K562 (cell line): ENCODE measurements at regions not wholly inside any gene's neighbourhood (a gene's known extent, or its start where the extent isn't known, plus 50 kb on each side); places are given as distances from the start of the nearest gene placed in this dataset.

Source experiments
- ATAC-seq: fragments of 200-7000 bp; cut with Tn5 transposase; 3 replicates; pipeline ENCODE4 v1.9.1; 2020; ENCODE audit warnings: moderate library complexity
- BruUV-seq: library from RNA; stranded (reverse); fragments of 400-500 nt; replicated peaks from 2 replicates; lab custom pipeline; 2021; lab: Mats Ljungman, UMichigan
- CTCF ChIA-PET: fragments of 300-600 bp; formaldehyde crosslinking; extraction: SDS; loops from one replicate; lab custom pipeline; 2021; ENCODE audit warnings: low intra/inter-chr PET ratio; lab: Yijun Ruan, JAX
- POLR2A ChIA-PET: fragments of 300-600, 350-650 bp; sonication (Branson Sonifier 250); formaldehyde crosslinking; extraction: SDS; loops from one replicate; lab custom pipeline; 2021; ENCODE audit warnings: antibody characterized with exemption, inconsistent platforms; lab: Yijun Ruan, JAX
- DNase-seq, 4 experiments: peaks; one replicate each; pipeline versions ENCODE4 v3.0.0 to v3.0.0-alpha.2; 2011 to 2018; ENCODE audit warnings: low spot score in 3 of 4, mixed read lengths in 3 of 4; ENCODE audit errors: extremely low read depth in 1 of 4
- FAIRE-seq: peaks from 2 replicates; lab custom pipeline; 2011; peaks lifted over from hg19 to GRCh38; lab: Jason Lieb, UNC
- H2AFZ ChIP-seq: 2 replicates; pipeline ENCODE4 v1.6.0; 2011; ENCODE audit warnings: low read depth, low read length, control low read depth, inconsistent platforms
- H3K27ac ChIP-seq: fragments of 200-600 bp; 3 replicates; pipeline ENCODE4 v1.8.0; 2011; ENCODE audit warnings: low read depth, mild to moderate bottlenecking, control low read depth, inconsistent platforms, low read length, moderate library complexity, mixed read lengths; ENCODE audit errors: extremely low read depth
- H3K27me3 ChIP-seq, 2 experiments: fragments of 300-600 bp in 1 of 2; 2 replicates in 1 of 2; 3 replicates in 1 of 2; pipeline versions ENCODE4 v1.6.0 to v1.8.0; 2011; ENCODE audit warnings: inconsistent platforms in 2 of 2, low read length in 2 of 2, mild to moderate bottlenecking in 1 of 2, mixed read lengths in 1 of 2, moderate library complexity in 1 of 2; ENCODE audit not compliant: control insufficient read depth in 2 of 2, insufficient read depth in 2 of 2
- H3K36me3 ChIP-seq: fragments of 300-600 bp; 3 replicates; pipeline ENCODE4 v1.8.0; 2011; ENCODE audit warnings: mild to moderate bottlenecking, low read length, inconsistent platforms; ENCODE audit not compliant: control insufficient read depth, insufficient read depth
- H3K4me1 ChIP-seq, 2 experiments: fragments of 200-600 bp in 1 of 2; replicated peaks in 1 of 2; 2 replicates in 1 of 2; 3 replicates in 1 of 2; pipeline versions ENCODE4 v1.5.1 to v1.8.0; 2011; ENCODE audit warnings: inconsistent platforms in 2 of 2, low read length in 2 of 2, mild to moderate bottlenecking in 1 of 2, mixed read lengths in 1 of 2, moderate library complexity in 1 of 2; ENCODE audit not compliant: control insufficient read depth in 2 of 2, insufficient read depth in 2 of 2
- H3K4me2 ChIP-seq: 2 replicates; pipeline ENCODE4 v1.6.1; 2011; ENCODE audit warnings: low read length, control low read depth, inconsistent platforms, mixed read lengths; ENCODE audit not compliant: insufficient read depth
- H3K4me3 ChIP-seq: fragments of 200-600 bp; sonication (generic), shearing (Covaris generic); 2 replicates; pipeline ENCODE4 v1.5.1; 2016; ENCODE audit warnings: control low read depth, inconsistent platforms
- H3K79me2 ChIP-seq: fragments of 200-600 bp; 3 replicates; pipeline ENCODE4 v1.8.0; 2011; ENCODE audit warnings: low read length, inconsistent platforms; ENCODE audit not compliant: control insufficient read depth, insufficient read depth
- H3K9ac ChIP-seq, 2 experiments: 2 replicates each; pipeline versions ENCODE4 v1.6.0 to v1.6.1; 2011; ENCODE audit warnings: low read depth in 2 of 2, low read length in 2 of 2, control low read depth in 1 of 2, inconsistent platforms in 1 of 2, mild to moderate bottlenecking in 1 of 2, mixed read lengths in 1 of 2; ENCODE audit not compliant: insufficient read depth in 1 of 2
- H3K9me1 ChIP-seq: one replicate; pipeline ENCODE4 v1.6.0; 2011; ENCODE audit warnings: inconsistent platforms, mild to moderate bottlenecking, low read length, moderate library complexity; ENCODE audit not compliant: control insufficient read depth, insufficient read depth
- H3K9me3 ChIP-seq: replicated peaks from 2 replicates; pipeline ENCODE4 v1.5.1; 2011; ENCODE audit warnings: low read depth, low read length, inconsistent platforms; ENCODE audit not compliant: control insufficient read depth, insufficient read depth
- H4K20me1 ChIP-seq: replicated peaks from 2 replicates; pipeline ENCODE4 v1.6.1; 2011; ENCODE audit warnings: low read length, inconsistent platforms, mixed read lengths; ENCODE audit not compliant: control insufficient read depth, insufficient read depth
- FOXJ2 ChIP-seq: fragments of 200-800 bp; sonication (Bioruptor generic); IDR thresholded peaks from 2 replicates; pipeline ENCODE4 v1.6.1; 2016; ENCODE audit warnings: missing genetic modification characterization, missing compliant biosample characterization
- GABPB2 ChIP-seq: fragments of 250-450 bp; sonication (Bioruptor Pico); conservative IDR thresholded peaks from 2 replicates; pipeline ENCODE4 v1.5.1; 2021; ENCODE audit warnings: mild to moderate bottlenecking
- GTF2A2 ChIP-seq: IDR thresholded peaks from 2 replicates; pipeline ENCODE4 v1.6.1; 2016; ENCODE audit warnings: mild to moderate bottlenecking, missing genetic modification characterization, missing compliant biosample characterization
- HDAC2 ChIP-seq: fragments of 450-650 bp; IDR thresholded peaks from 2 replicates; pipeline ENCODE4 v1.6.1; 2016; ENCODE audit warnings: mild to moderate bottlenecking
- JUN ChIP-seq, 2 experiments: sonication (generic) in 1 of 2; formaldehyde crosslinking in 1 of 2; IDR thresholded peaks; 2 replicates each; pipeline versions ENCODE4 v1.6.1 to v1.8.0; 2012 to 2022; ENCODE audit warnings: borderline replicate concordance in 2 of 2, mild to moderate bottlenecking in 2 of 2, improper control_type of control experiment in 1 of 2, low read depth in 1 of 2, low read length in 1 of 2, missing genetic modification reagents in 1 of 2
- KLF16 ChIP-seq: IDR thresholded peaks from 2 replicates; pipeline ENCODE4 v1.6.1; 2016; ENCODE audit warnings: antibody characterized with exemption
- NR4A1 ChIP-seq, 2 experiments: fragments of 250-450 bp in 1 of 2; fragments of 450-650 bp in 1 of 2; sonication (Bioruptor Pico) in 1 of 2; IDR thresholded peaks; 2 replicates each; pipeline versions ENCODE4 v1.4.0 to v1.6.1; 2016 to 2020; ENCODE audit warnings: mild to moderate bottlenecking in 2 of 2, missing compliant biosample characterization in 1 of 2, missing genetic modification characterization in 1 of 2, moderate library complexity in 1 of 2
- RAD51 ChIP-seq: fragments of 450-650 bp; IDR thresholded peaks from 2 replicates; pipeline ENCODE4 v1.7.1; 2016; ENCODE audit warnings: low read depth, mild to moderate bottlenecking, borderline replicate concordance
- RBM14 ChIP-seq: fragments of 200-400 bp; formaldehyde crosslinking; IDR thresholded peaks from 2 replicates; pipeline ENCODE4 v1.6.1; 2018; ENCODE audit warnings: low read depth, mild to moderate bottlenecking, low read length, moderate library complexity, borderline replicate concordance; ENCODE audit not compliant: insufficient read depth
- SP1 ChIP-seq: sonication (generic); formaldehyde crosslinking; IDR thresholded peaks from 2 replicates; pipeline ENCODE4 v1.8.1; 2022; ENCODE audit warnings: mild to moderate bottlenecking, missing genetic modification reagents
- XRCC3 ChIP-seq: fragments of 450-650 bp; IDR thresholded peaks from 2 replicates; pipeline ENCODE4 v1.6.1; 2017; ENCODE audit warnings: mild to moderate bottlenecking, moderate library complexity
- XRCC5 ChIP-seq: fragments of 200-400 bp; formaldehyde crosslinking; IDR thresholded peaks from 2 replicates; pipeline ENCODE4 v1.6.1; 2017; ENCODE audit warnings: low read depth, mild to moderate bottlenecking, low read length
- ZC3H8 ChIP-seq: fragments of 450-650 bp; IDR thresholded peaks from 2 replicates; pipeline ENCODE4 v1.6.1; 2017
- ZNF143 ChIP-seq: sonication (generic); formaldehyde crosslinking; IDR thresholded peaks from 2 replicates; pipeline ENCODE4 v1.9.0; 2022; ENCODE audit warnings: mild to moderate bottlenecking, missing genetic modification reagents
- in situ Hi-C: fragments of 300-500 bp; cut with MboI; formaldehyde crosslinking; loops from 4 replicates; pipeline ENCODE4 v1.15.0; 2018; ENCODE audit warnings: inconsistent platforms, mixed read lengths
- intact Hi-C: fragments of 100-400 bp; cut with micrococcal nuclease; formaldehyde crosslinking; loops from 2 replicates; pipeline ENCODE4 v1.14.2; 2022
- TF ChIP-seq, protein P1 (sequence below), 2 experiments: fragments of 150-350 bp in 1 of 2; IDR thresholded peaks; 2 replicates each; pipeline ENCODE4 v1.6.1; 2012 to 2016; ENCODE audit warnings: low read depth in 2 of 2, low read length in 2 of 2, mild to moderate bottlenecking in 1 of 2, moderate library complexity in 1 of 2
- TF ChIP-seq, protein P2 (sequence below): sonication (generic); formaldehyde crosslinking; IDR thresholded peaks from 2 replicates; pipeline ENCODE4 v1.8.1; 2022; ENCODE audit warnings: missing genetic modification reagents

DNA sequence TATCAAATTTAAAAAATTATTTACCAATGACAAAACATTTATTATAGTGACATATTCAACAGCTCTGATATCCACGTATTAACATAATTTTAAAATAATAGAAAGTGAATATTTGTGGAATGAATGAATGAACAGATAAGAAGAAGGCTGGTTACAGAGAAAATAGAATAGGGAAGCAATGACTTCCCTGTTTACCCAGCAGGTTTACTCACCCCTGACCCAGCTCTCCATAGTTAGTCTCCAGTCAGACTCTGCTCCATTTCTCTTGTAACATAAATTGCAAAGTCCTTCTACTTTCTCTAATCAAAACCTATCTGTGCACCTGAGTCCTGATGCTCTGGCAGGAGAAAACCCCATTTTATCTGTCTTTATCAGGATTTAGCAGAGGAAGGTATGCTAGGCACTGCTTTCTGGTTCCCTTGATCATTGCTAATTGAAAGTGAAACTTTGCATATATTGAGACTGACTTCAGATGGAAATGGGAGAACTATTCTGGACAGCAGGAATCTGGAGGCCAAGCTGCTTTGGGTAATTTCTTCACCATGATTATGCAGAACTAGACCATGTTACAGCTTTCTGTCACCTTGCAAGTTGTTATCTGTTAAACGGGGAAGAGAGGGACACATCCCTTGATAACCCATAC is 363.0 kb downstream of the FAT4 start (continued):
- TF ChIP-seq JUN (IDR thresholded peaks at IDR 0.05; ENCODE audit: borderline replicate concordance, low read depth, low read length) (no peak), JUN (CRISPR knock-in tag; IDR thresholded peaks at IDR 0.05; ENCODE audit: borderline replicate concordance) (no peak), SP1 (CRISPR knock-in tag) (no peak), XRCC3 (no peak)

DNA sequence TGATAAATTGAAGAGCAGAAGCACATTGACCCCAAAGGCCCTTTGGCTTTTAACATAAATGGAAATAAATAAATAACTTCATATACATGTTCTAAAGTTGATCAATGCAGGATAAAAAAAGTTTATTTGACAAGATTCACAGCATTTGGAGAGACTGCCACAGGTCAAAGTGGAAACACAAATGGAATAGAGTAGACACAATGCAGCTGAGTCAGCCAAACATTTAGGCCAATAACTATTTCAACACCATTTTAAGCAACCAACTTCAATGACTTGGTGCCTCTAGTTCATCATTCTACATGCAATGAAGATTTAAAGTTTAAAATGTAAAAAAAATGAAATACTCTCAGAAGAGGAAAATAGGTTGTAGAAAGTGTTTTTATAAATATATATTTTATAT is 365.2 kb downstream of the FAT4 start:
- Histone ChIP-seq H3K9me3 (no peaks in the 10 kb centered on the region), H3K4me2 (no peak overlapping the region), H3K4me3 (no peak overlapping the region), H3K27ac (no peak overlapping the region), H4K20me1 (no peaks in the 10 kb centered on the region), H3K36me3 (no peaks in the 10 kb centered on the region), H3K9me1 (no peaks in the 10 kb centered on the region), H3K9ac (no peak overlapping the region), H3K4me1 (no peaks in the 10 kb centered on the region), H2AFZ (no peak overlapping the region), H3K27me3 (peaks cover 0 to 8% of the 10 kb centered on the region in 2 experiments; a peak in 2 of 5 replicates), H3K79me2 (no peaks in the 10 kb centered on the region)
- ATAC-seq (no peak), FAIRE-seq (no peak), DNase-seq (no peak)
- CTCF ChIA-PET, result no interaction called here
- no TSS peak for BruUV-seq
- TF ChIP-seq RAD51, result no peak
- TF ChIP-seq GTF2A2 (tag), result no peak
- TF ChIP-seq, protein P1, sequence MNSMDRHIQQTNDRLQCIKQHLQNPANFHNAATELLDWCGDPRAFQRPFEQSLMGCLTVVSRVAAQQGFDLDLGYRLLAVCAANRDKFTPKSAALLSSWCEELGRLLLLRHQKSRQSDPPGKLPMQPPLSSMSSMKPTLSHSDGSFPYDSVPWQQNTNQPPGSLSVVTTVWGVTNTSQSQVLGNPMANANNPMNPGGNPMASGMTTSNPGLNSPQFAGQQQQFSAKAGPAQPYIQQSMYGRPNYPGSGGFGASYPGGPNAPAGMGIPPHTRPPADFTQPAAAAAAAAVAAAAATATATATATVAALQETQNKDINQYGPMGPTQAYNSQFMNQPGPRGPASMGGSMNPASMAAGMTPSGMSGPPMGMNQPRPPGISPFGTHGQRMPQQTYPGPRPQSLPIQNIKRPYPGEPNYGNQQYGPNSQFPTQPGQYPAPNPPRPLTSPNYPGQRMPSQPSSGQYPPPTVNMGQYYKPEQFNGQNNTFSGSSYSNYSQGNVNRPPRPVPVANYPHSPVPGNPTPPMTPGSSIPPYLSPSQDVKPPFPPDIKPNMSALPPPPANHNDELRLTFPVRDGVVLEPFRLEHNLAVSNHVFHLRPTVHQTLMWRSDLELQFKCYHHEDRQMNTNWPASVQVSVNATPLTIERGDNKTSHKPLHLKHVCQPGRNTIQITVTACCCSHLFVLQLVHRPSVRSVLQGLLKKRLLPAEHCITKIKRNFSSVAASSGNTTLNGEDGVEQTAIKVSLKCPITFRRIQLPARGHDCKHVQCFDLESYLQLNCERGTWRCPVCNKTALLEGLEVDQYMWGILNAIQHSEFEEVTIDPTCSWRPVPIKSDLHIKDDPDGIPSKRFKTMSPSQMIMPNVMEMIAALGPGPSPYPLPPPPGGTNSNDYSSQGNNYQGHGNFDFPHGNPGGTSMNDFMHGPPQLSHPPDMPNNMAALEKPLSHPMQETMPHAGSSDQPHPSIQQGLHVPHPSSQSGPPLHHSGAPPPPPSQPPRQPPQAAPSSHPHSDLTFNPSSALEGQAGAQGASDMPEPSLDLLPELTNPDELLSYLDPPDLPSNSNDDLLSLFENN (IDR thresholded peaks at IDR 0.05; ENCODE audit: low read depth in 2 of 2, low read length in 2 of 2), result no peak
- TF ChIP-seq RBM14, result no peak
- TF ChIP-seq GABPB2 (CRISPR knock-in tag), result no peak
- TF ChIP-seq NR4A1 (CRISPR knock-in tag; IDR thresholded peaks at IDR 0.05), result no peak
- TF ChIP-seq NR4A1 (tag; IDR thresholded peaks at IDR 0.05), result no peak
- TF ChIP-seq HDAC2, result no peak
- no peak for TF ChIP-seq ZC3H8
- TF ChIP-seq XRCC5, result no peak
- no peak for TF ChIP-seq KLF16
- no peak for TF ChIP-seq ZNF143 (CRISPR knock-in tag)
- no peak for TF ChIP-seq FOXJ2 (tag)
- TF ChIP-seq, protein P2, sequence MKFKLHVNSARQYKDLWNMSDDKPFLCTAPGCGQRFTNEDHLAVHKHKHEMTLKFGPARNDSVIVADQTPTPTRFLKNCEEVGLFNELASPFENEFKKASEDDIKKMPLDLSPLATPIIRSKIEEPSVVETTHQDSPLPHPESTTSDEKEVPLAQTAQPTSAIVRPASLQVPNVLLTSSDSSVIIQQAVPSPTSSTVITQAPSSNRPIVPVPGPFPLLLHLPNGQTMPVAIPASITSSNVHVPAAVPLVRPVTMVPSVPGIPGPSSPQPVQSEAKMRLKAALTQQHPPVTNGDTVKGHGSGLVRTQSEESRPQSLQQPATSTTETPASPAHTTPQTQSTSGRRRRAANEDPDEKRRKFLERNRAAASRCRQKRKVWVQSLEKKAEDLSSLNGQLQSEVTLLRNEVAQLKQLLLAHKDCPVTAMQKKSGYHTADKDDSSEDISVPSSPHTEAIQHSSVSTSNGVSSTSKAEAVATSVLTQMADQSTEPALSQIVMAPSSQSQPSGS, result no peak
- POLR2A ChIA-PET, result no interaction called here
- intact Hi-C loops (no loop called here), in situ Hi-C loops (no loop called here)
